NCI-H510A (cell line): ENCODE measurements at regions not wholly inside any gene's neighbourhood (a gene's known extent, or its start where the extent isn't known, plus 50 kb on each side); places are given as distances from the start of the nearest gene placed in this dataset.
"Not testable (repeated sequence)": the region's sequence is repeated elsewhere in the genome, so short reads cannot be mapped to it uniquely, and the experiment has no call there.

Experiments
- DNase-seq: peaks from one replicate; lab custom pipeline; 2025; lab: John Stamatoyannopoulos, UW

DNA sequence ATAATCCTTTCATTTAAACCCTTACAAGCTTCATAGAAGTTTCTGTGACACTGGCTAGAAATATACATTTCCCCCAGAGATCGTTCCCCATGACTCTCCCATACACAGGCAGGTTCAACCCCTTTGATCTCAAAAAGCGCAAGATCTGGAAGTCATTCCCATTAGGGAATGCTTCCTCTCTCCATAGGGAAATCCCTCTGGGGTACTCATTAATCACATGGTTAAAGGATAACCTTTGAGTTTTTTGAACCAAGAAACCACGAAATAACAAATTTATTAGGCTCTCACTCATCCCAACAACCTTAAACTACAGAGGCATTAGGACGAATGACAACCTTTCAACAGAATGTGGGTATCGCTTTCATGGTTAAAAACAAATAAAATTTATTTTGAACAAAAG is 211.9 kb upstream of the PRICKLE2 start:
- DNase-seq: no peak

DNA sequence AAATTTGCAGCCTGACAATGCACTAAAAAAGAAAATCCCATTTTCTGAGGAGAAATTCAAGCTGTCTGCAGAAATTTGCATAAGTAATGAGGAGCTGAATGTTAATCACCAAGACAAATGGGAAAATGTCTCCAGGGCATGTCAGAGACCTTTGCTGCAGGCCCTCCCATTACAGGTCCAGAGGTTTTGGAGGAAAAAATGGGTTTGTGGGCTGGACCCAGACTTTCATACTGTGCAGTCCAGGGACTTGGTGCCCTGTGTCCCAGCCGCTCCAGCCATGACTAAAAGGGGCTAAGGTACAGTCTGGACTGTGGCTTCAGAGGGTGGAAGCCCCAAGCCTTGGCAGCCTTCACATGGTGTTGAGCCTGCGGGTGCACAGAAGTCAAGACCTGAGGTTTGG is 209.8 kb upstream of the PRICKLE2 start:
- not testable (repeated sequence) for DNase-seq

DNA sequence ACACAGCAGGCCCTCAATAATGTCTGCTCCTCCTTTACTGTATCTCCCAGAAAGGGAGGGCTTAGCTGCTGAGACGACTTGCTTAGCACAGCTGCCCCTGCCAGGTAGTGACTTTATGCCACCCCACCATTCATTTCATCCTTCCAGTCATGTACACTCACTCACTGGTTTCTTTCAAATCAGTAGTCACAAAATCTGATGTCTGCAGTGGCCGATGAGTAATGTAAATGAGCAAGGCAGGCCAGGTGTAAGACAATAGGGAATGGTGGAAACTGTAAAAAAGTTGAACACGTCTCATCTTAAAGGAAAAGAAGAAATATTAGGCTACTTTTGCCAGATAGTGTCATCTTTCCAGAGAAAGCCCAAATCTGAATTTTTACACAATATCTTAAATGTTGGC is 207.6 kb upstream of the PRICKLE2 start:
- DNase-seq: no peak

DNA sequence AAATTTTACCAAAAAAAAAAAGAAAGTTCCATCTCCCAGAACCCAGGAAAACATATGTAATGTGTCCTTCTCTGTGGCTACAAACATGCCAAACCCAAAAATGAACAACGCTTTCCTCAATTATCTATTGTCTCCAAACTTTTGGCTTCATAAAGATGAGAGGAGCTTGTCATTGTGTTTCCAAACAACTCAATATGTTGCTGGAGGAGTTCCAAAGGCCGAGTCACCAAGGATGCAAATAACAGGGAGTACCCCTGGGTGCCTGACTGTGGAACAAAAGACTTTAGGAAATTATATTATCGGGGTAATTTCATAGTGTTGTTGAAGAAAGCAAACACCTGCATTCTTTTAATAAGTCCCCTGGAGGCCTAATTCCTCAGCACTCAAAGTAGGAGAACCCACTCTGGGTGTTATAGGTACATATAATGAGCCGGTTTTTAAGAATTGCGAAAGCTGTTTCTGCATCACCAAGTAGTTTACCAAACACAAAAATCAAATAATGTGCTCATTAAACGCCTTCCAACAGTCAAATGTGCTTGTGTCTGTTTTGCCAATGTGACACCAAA is 206.3 kb upstream of the PRICKLE2 start:
- DNase-seq: no peak

DNA sequence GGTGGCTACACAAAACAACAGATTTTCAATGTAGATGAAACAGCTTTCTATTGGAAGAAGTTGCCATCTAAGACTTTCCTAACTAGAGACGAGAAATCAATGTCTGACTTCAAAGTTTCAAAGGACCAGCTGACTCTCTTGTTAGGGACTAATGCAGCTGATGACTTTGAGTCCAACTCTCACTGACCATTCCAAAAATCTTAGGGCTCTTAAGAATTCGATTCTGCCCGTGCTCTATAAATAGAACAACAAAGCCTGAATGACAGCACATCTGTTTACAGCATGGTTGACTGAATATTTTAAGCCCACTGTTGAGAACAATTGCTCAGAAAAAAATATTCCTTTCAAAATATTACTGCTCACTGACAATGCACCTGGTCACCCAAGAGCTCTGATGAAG is 202.4 kb upstream of the PRICKLE2 start:
- DNase-seq: no peak

DNA sequence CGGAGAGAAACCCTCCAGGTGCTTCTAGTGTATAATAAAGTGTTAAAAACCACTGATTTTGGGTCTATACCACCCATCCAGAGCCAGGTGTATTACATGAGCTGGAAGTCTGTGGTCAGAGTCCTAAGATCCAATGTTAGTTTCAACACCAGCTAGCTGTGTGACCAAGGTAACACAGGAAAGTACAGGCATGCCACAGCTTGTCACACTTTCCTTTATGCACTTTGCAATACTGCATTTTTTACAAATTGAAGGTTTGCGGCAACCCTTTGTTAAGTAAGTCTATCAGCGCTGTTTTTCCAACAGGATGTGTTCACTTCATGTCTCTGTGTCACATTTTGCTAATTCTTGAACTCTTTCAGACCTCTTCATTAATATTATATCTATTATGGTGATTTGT is 201.3 kb upstream of the PRICKLE2 start:
- DNase-seq: no peak

DNA sequence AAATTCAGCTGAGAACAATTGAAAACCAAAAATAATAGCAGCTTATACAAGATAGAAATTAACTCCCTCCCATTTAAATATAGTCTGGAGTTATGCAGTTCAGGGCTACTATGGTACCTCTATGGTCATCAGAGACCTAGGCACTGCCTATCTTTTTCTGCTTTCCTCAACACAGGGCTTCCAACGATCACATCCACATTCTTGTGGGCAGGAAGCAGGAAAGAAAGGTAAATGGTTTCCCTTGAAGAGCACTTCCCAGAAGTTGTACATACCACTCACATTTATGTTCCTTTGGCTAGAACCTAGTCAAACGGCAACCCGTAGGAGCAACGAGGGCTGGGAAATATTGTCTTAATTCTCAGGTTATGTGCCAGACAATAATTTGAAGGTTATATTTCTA is 197.7 kb upstream of the PRICKLE2 start:
- DNase-seq: no peak

DNA sequence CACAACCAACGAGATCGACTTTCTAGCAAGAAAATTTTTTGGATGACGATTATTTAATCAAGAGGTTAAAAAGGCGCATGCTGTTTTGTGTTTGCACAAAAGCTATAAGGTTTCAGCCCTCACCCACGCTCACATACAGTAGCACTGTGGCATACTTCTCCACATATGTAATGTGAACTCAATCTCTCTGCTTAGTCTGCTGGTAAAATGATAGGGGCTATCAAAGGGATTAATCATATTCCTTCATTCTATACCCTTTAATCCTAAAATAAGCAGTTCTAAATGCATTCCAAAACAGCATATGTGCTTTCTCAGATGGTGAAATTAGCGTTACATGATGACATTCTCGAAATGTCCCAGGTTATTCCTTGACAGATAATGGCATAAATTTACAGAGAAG is 196.9 kb upstream of the PRICKLE2 start:
- DNase-seq: no peak

DNA sequence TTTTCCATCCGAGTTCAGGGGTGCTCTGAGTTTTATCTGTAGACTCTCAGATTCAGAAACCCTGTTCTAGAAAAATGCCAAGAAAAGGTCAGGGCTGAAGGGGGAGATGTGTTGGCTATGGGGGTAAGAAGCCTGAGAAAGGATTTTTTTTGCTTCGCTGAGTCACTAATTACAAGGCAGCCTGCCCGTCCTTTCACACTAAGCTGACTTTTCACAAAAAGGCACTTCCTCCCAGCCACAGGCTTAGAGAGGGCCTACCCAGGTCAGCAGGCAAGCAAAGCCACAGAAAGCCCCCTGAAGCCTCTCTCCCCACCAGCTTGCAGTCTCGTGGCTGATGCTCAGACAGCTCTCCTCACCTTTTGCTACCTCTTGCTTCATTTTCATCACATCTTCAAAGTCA is 192.6 kb upstream of the PRICKLE2 start:
- DNase-seq: no peak

DNA sequence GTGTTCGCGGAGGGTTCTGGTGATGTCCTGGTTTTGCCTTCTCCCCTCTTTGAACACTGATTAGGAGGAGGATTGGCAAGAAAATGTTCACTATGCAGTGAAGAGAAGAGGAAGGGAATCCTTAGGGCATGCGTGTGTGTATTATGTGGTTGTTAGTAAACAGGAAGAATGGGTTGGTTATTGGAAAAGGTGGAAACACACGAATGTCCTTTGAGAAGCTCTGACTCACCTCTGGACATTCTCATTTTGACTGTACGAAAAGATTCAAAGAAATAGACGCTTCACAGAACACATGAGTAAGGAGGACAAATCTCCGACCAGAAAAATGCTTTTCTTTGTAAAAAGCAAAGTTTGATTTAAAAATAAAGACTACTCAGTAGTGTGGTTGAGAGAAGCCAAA is 188.8 kb upstream of the PRICKLE2 start:
- no peak for DNase-seq

DNA sequence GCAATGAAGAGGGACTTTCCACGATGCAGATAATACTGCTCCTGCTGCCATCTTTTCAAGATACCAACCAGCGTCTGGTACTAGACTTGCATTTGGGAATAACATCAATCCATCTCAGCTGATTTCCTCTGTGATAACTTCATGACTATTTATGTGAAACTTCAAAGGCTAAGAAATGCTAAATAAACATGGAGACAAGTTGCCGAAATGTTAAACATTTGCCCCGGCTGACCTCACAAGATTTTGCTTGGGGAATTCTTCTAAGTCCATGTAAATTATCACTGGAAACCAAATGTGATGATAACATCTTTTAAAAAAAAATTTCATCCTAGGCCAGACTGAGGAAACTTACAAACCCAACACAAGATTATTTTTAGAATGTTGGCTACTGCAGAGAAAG is 185.8 kb upstream of the PRICKLE2 start:
- no peak for DNase-seq

DNA sequence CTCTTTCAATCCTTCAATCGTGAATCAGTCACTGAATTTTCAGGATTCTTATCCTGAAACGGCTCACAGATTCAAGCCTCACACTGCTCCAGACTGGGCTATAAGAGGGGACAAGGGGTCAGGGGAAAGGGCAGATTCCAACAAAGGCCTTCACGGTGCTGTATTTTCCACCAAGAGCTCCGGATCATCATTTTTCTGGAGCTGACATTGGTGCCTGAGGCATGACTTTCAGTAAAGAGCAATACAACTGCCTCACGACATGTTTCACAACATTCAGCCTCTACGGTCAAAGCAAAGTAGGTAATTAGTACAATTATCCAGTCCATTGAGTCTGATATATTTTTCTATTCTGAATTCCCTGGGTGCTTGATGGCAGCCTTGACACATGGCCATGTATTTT is 185.0 kb upstream of the PRICKLE2 start:
- DNase-seq: no peak

DNA sequence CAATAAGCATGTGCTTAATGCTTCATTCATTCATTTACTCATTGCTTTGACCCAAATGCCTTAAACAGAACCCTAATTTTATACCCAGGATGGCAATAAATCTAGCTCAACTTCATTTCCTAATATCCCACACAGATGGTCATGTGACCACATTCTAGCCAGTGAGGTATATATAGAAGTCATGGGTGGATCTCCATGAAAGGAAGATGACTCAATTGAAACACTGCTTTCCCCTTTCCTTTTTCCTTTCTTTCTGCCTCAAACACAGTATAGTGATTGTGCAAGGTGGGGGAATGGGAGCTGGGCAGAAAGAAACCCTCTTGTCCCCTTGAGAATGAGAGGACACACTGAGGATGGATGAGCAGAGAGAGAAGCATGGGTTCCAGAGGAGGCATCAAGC is 183.5 kb upstream of the PRICKLE2 start:
- DNase-seq: no peak

DNA sequence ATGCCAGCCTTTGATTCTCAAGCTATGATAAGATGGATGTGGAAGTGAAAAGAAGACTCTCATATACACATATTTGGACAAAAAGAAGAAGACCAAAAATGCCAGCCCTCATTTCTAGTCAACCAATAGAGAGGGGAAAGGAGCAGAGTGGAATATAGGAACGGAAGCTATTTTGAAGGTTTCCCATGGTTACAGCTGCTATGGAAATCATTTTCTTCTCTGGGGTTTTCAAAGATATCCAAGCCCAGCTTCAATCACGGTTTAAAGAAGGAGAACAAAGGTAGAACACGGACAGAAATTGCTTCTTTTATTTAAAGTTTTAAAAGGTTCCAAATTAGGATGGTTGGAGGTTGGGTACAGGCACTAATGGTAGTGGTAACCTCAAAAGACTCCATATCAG is 181.0 kb upstream of the PRICKLE2 start:
- no peak for DNase-seq

DNA sequence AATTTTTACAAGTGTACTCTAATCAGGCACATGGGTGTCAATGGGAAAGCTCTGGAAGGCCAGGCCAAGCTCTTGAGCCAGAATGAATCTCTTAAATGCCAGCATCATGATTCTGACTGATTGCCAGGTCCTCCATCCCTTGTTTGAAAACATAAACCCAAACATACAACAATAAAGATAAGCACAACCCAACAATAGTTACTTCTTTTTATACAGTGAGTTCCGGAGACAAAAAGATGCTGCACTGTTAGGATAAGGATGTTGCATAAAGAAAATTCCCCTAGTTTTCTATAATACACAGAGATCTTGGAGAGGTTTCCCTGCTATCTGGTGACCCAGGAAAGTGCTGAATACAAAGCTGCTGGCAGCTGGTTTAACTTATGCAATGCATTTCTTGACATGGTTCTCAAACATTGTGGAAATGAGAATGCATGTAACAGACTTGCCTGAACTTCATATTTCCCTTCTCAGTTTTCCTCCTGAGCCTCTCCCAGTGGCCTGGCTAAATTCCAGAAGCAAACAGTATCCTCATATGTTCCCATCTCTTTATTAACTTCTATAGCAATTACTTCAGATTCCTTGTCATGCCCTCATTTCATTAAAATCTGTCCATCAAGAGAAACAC is 180.1 kb upstream of the PRICKLE2 start:
- no peak for DNase-seq

DNA sequence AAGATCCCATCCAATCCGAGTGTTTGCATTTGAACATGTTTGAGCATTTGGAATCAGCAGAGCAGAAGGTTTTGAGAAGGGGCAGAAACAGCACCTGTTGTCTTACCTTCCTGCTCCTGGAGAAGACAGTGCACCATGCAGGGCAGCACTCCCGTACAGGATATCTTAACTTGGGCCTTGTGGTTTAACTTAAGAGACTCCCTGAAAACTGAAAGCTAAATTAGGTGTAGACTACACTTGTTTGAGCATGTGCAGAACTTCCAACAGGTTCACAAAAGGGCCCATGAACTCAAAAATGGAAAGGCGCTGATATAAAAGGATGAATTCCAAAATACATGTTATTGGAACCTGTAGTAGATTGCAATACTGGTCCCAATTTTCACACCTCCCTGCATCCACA is 175.4 kb upstream of the PRICKLE2 start:
- no peak for DNase-seq

DNA sequence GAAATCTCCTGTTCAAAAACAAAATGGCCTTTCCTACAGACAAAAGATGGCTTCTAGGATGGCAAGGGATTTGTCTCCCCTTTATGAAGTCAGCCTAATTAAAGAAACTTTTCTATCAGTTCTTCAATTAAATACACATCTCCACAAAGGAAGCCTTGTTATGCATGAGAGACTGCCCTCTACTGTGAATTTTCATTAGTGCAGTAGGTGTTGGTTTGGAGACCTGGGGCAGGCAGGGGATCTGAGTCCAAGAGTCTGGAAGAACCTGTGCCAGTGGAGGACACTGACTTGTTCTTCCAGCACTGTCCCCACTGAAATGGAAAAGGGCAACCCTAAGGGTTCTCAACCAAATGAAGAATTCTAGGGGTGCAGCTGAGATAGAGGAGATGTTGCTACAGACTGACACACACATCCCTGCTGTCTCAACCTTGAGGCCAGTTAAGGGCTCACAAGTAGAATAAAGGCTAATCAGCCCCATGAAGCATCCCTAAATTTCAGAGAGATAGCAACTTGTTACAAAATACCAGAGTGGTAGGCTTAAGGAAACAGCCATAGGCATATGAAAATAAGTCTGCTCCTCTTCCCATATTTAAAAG is 174.0 kb upstream of the PRICKLE2 start:
- no peak for DNase-seq

DNA sequence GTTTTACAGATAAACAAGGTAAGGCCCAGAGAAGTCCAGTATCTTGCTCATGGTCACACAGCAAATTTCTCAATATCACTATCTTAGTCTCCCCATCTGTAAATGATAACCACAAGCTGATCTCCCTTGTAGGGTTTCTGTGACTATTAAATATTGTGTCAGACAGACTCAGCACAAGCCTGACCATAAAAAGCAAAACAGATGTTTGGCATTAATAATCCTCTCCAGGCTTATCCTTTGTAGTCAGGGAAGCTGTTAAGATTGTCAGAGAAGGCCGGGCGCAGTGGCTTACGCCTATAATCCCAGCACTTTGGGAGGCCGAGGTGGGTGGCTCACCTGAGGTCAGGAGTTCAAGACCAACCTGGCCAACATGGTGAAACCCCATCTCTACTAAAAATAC is 173.2 kb upstream of the PRICKLE2 start:
- no peak for DNase-seq

DNA sequence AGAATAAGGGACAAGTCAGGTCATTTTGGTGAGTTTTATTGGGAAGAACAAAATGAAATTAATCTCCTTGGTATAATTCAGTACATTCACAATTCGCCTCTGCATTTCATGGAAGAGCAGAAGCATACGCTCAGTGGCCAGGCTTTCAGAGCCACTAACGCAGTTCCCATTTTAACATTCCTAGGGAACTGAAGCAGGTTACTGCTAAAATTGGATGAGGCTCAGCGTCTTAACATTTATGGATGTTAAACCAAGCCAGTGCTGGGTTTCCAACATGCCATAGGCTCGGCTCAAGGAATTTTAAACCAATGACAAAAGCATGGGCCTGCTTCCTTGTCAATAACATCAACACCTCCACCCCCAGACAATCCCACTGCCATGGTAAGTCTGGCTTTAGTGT is 172.7 kb upstream of the PRICKLE2 start:
- no peak for DNase-seq

DNA sequence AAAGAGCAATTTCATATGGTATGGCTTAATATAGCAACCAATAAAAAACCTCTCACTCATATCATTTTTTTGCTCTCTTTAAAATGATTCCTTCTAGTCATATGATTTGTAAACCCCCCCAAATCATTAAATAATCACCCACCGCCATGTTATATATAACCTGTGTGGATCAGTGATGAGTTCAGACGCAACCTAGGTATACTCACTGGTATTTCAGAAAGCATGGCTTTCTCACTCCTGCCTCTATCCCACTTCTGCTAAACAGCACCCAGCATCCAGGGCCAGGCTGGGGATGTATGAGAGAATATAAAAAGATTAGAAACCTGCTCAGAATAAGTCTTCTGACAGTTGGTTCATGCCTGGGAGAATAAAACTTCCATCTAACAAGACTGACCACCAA is 172.3 kb upstream of the PRICKLE2 start:
- DNase-seq: no peak

DNA sequence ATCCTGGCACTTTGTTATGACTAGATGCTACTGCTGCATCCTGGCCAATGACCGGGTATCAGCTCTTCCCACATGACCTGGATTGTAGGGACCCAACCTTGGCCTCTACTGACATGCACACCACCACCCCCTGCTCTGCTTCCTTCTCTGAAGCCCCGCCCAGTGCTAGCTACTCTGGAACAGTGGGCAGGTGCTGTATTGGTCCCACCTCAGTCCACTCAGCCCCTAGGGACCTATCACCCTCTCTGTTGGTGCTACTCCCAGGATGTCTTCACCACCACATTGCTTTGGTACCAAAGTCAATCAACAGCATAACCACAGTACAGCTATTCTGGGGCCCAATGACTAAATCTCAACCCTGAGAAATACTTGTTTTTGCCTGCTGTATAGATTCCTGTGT is 170.2 kb upstream of the PRICKLE2 start:
- no peak for DNase-seq

DNA sequence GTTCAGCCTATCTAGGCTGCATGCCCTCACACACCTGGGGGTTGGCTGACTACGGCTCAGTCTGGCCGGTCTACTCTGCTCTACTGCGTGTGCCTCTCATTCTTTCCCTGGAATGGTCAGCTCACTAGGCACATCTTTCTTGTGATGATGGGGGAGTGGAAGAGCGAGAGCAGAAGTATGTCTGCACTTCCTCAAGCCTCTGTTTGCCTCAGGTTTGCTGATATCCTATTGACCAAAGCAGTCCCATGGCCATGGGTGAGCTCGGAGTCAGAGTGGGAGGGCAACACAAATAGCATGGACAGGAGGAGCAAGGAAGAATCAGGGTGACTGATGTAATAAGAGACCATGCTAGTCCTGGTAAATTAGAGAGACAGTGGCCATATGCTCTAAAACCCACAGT is 167.9 kb upstream of the PRICKLE2 start:
- no peak for DNase-seq

DNA sequence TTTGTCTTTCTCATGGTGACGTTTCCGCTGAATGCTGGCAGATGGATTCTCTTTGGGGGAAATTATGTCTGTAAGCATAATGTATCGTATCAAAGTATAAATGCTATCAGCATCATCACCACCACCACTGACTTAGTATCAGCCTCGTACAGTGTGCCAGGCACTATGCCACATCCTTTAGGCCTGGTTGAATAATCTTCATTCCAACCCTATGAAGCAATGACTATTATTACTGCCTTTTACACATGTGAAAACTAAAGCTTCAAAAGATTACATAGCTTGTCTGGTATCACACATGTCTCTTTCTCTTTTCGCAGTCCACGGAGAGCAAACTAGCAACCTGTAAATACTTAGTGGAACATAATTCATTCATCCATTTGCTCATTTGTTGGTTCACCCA is 166.7 kb upstream of the PRICKLE2 start:
- DNase-seq: no peak

DNA sequence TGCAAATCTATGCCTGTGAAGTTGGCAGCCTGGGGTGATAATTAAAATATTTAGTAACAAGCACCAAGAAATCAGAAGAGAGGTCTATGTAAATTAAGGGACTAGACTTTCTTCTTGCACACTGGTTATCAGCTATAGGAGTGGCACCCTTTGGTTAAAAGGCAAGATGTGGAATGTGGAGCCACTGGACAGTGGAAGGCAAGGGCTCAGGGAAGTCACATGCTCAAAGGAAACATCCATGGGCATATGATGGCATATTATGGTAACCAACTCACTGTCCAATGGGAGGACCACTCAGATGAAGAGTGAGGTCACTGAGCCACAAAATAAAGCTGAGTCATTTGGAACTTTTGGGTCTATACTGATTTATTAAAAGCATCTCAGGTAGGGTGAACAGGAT is 165.6 kb upstream of the PRICKLE2 start:
- DNase-seq: no peak
